AG09319 (cell line): ENCODE measurements at regions not wholly inside any gene's neighbourhood (a gene's known extent, or its start where the extent isn't known, plus 50 kb on each side); places are given as distances from the start of the nearest gene placed in this dataset.

ENCODE experiments used
- DNase-seq: peaks from one replicate; pipeline ENCODE4 v3.0.0-alpha.2; 2010; ENCODE audit warnings: low read depth; ENCODE audit errors: extremely low read depth
- TF ChIP-seq, protein P1 (sequence below): IDR thresholded peaks from 2 replicates; pipeline ENCODE4 v1.5.1; 2011; ENCODE audit warnings: low read depth, mild to moderate bottlenecking, inconsistent platforms, low read length, moderate library complexity

DNA sequence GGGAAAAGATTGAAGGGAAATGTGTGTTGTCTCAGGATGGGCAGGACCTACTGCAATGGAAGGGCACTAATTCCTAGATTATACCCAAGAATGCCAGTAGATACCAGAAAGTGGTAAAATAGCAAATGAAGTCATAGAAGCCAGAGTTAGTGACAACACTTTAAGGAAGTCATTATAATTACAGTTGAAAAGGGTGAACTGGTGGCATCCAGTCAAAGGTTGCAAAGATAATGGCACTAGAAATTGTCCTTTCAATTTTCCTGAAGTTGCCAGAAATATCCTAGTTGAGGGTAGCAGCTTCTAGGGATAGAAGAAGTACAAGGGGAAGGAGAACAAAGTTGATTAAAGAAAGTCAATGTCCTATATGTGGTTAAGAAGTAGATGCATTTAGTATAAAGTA, 68.8 kb upstream of the GLS start:
- TF ChIP-seq, protein P1, sequence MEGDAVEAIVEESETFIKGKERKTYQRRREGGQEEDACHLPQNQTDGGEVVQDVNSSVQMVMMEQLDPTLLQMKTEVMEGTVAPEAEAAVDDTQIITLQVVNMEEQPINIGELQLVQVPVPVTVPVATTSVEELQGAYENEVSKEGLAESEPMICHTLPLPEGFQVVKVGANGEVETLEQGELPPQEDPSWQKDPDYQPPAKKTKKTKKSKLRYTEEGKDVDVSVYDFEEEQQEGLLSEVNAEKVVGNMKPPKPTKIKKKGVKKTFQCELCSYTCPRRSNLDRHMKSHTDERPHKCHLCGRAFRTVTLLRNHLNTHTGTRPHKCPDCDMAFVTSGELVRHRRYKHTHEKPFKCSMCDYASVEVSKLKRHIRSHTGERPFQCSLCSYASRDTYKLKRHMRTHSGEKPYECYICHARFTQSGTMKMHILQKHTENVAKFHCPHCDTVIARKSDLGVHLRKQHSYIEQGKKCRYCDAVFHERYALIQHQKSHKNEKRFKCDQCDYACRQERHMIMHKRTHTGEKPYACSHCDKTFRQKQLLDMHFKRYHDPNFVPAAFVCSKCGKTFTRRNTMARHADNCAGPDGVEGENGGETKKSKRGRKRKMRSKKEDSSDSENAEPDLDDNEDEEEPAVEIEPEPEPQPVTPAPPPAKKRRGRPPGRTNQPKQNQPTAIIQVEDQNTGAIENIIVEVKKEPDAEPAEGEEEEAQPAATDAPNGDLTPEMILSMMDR: no peak

DNA sequence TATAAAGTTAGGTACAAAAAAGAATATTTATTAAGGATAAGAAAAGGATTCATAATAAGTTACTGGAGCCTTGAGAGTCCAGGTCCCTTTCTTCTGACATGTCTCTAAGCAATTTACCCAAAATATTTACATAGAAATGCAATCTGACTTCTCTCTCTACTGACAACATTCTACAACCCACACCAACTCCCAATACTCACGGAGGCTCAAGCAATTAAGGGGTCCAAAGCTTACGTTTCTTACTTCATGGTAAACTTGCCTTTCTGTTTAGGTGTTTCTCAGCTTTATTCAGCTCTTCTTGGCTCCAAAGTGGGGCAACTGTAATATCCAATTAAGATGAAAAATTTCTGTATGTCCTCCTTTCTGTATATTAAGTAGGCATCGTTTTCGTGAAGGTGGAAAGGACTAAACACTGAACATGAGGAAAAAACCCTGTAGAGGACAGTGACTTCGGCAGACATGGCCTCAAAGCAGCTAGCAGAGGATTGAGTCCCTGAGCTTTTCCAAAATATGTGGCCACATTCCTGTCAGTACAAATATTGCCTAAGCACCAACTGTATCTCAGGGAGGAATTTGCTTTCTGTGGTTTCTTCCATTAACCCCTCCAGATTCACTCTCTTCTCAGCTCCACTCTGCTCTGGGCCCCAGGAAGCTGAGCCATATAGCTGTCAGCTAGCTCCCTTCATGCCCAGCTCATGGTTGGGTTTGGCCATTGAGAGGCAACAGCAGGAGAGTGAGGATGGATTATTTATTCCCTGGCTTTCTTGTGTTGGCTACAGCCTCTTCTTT, 67.9 kb upstream of the GLS start:
- no peak for DNase-seq
- TF ChIP-seq, protein P1: no peak

More for the DNA sequence above, 68.8 kb upstream of the GLS start:
- no peak for DNase-seq

GRCh38 chr2:190815226-190815625, 65.4 kb upstream of the GLS start:
- TF ChIP-seq, protein P1: no peak
- DNase-seq: no peak

DNA sequence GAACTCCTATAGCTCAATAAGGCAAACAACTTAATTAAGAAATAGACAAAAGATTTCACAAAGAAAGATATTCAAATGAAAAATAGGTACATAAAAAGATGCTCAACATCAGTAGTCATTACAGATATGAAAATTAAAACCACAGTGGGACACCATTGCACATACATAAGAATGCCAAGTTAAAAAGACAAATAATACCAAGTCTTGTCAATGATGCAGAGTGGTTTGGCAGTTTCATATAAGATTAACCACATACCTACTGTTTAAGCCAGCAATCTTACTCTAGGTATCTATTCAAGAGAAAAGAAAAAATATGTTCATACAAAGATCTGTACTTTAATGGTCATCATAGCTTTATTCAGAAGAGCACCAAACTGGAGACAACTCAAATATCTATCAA, 63.5 kb upstream of the GLS start:
- no peak for DNase-seq
- TF ChIP-seq, protein P1: no peak

DNA sequence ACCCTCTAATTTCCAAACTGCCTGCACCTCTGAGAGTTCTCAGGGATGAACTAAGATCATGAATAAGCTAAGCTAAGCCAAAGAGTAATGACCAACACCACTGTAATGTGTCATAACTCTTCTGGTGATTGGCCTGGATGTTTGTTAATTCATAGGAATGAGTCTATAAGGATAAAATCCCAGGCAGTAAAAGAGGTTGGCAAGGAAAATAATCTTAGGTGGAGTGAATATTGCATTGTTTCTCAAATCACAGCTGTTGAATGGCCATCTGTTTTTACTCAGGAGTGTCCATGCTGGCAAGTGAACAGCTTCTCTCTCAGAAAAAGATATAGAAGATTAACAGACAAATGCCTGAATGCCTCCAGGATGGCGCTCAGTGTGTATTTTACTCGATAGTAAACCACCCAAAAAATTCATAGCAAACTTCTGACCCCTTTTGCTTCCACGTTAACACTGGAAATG, 60.8 kb upstream of the GLS start:
- peak; percentile 66 for DNase-seq

GRCh38 chr2:190820416-190820815, 60.2 kb upstream of the GLS start:
- no peak for DNase-seq
- TF ChIP-seq, protein P1: no peak

More for the DNA sequence above, 60.8 kb upstream of the GLS start:
- TF ChIP-seq, protein P1: no peak

DNA sequence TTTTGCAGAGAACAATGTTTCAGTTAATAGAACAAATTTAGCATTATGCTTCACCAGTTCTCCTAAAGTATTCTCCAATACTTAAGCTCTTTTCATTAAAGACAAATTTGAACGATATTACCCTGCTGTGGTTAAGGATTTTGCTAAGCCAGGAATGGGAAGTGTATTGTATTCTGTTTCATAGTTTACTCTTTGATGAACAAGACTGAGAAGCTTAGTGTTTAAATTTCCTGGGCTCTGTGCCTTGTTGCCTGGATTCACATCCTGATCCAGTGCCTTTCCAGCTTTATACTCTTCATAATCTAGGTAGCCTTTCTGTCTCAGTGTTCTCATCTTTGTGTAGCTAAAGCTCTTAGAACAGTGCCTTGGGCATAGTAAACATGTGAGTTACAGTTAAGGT, 58.6 kb upstream of the GLS start:
- TF ChIP-seq, protein P1: no peak
- no peak for DNase-seq
